ENCODE measurements at regions not wholly inside any gene's neighbourhood (a gene's known extent, or its start where the extent isn't known, plus 50 kb on each side); places are given as distances from the start of the nearest gene placed in this dataset.

DNA sequence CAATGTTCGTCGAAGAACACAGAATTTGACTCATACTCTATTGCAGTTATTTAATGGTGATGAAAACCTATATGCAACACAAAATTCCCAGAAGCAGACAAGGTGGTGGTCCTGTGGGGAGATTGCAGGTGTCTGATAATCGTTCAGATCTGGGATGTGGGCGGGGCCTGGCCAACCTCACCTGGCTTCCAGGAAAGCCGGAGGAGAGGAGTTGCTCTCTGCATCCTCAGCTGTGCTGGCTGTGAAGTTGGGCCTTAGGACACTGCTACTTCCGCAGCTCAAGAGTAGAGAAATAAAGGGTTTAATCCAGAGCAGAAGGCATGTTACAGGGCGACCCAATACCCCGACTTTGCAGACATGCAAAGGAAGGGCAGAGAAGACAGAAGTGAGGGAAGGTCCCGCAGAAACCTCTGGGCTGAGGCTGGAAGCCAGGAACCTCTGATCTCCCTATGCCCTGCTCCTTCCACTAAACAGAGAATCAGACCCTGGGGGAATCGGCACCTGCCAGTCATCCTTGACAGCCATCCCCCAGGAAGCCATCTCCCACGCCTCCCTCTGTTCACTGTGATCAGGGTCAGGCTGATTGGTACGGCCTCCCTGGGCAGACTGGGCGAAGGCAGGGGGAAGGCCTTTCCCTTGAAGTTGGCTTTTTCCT is 590.3 kb downstream of the AJAP1 start:
- no peak overlapping the region for H3K4me2 ChIP-seq (ENCODE audit: insufficient read depth, low read length)
- H3K27ac ChIP-seq (ENCODE audit: low read length): no peak overlapping the region
- no peak for ATAC-seq (ENCODE audit: insufficient read depth, low read depth)
- H3K36me3 ChIP-seq (ENCODE audit: insufficient read depth, low read length): no peaks in the 10 kb centered on the region
- H3K4me3 ChIP-seq (ENCODE audit: low read depth in 1 of 2, low read length in 2 of 2): no peak overlapping the region
- TF ChIP-seq, protein P1, sequence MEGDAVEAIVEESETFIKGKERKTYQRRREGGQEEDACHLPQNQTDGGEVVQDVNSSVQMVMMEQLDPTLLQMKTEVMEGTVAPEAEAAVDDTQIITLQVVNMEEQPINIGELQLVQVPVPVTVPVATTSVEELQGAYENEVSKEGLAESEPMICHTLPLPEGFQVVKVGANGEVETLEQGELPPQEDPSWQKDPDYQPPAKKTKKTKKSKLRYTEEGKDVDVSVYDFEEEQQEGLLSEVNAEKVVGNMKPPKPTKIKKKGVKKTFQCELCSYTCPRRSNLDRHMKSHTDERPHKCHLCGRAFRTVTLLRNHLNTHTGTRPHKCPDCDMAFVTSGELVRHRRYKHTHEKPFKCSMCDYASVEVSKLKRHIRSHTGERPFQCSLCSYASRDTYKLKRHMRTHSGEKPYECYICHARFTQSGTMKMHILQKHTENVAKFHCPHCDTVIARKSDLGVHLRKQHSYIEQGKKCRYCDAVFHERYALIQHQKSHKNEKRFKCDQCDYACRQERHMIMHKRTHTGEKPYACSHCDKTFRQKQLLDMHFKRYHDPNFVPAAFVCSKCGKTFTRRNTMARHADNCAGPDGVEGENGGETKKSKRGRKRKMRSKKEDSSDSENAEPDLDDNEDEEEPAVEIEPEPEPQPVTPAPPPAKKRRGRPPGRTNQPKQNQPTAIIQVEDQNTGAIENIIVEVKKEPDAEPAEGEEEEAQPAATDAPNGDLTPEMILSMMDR (IDR thresholded peaks at IDR 0.05; ENCODE audit: borderline replicate concordance, extremely low read depth, low read length, poor library complexity, severe bottlenecking): no peak
- TF ChIP-seq EZH2 (IDR thresholded peaks at IDR 0.05; ENCODE audit: borderline replicate concordance, low read depth, low read length, severe bottlenecking): no peak
- H3K9me3 ChIP-seq (ENCODE audit: insufficient read depth, low read length, severe bottlenecking): no peaks in the 10 kb centered on the region
- no peaks in the 10 kb centered on the region for H3K79me2 ChIP-seq (ENCODE audit: insufficient read depth, low read length)
- H3K9ac ChIP-seq (ENCODE audit: low read depth, low read length): no peak overlapping the region
- no peak overlapping the region for H2AFZ ChIP-seq (ENCODE audit: low read depth, low read length)
- H3K4me1 ChIP-seq (ENCODE audit: insufficient read depth, low read length): no peaks in the 10 kb centered on the region
- no peak for DNase-seq
- no peaks in the 10 kb centered on the region for H3K27me3 ChIP-seq (ENCODE audit: insufficient read depth, low read length, poor library complexity)
- H4K20me1 ChIP-seq (ENCODE audit: insufficient read depth, low read length): no peaks in the 10 kb centered on the region

- Histone ChIP-seq H3K4me2 (ENCODE audit: insufficient read depth, low read length) (no peak overlapping the region), H3K4me1 (ENCODE audit: insufficient read depth, low read length) (no peaks in the 10 kb centered on the region), H3K9ac (ENCODE audit: low read depth, low read length) (no peak overlapping the region), H3K9me3 (ENCODE audit: insufficient read depth, low read length, severe bottlenecking) (no peaks in the 10 kb centered on the region), H4K20me1 (ENCODE audit: insufficient read depth, low read length) (no peaks in the 10 kb centered on the region), H3K79me2 (ENCODE audit: insufficient read depth, low read length) (no peaks in the 10 kb centered on the region), H3K36me3 (ENCODE audit: insufficient read depth, low read length) (no peaks in the 10 kb centered on the region), H2AFZ (ENCODE audit: low read depth, low read length) (no peak overlapping the region), H3K27ac (ENCODE audit: low read length) (no peak overlapping the region), H3K27me3 (ENCODE audit: insufficient read depth, low read length, poor library complexity) (no peaks in the 10 kb centered on the region), H3K4me3 (ENCODE audit: low read depth in 1 of 2, low read length in 2 of 2) (no peak overlapping the region)
- DNase-seq (no peak), ATAC-seq (ENCODE audit: insufficient read depth, low read depth) (no peak)
- TF ChIP-seq, protein P1 (IDR thresholded peaks at IDR 0.05; ENCODE audit: borderline replicate concordance, extremely low read depth, low read length, poor library complexity, severe bottlenecking): no peak
- no peak for TF ChIP-seq EZH2 (IDR thresholded peaks at IDR 0.05; ENCODE audit: borderline replicate concordance, low read depth, low read length, severe bottlenecking)
Measured at GRCh38 chr1:5242850-5243249, 588.4 kb downstream of the AJAP1 start.

DNA sequence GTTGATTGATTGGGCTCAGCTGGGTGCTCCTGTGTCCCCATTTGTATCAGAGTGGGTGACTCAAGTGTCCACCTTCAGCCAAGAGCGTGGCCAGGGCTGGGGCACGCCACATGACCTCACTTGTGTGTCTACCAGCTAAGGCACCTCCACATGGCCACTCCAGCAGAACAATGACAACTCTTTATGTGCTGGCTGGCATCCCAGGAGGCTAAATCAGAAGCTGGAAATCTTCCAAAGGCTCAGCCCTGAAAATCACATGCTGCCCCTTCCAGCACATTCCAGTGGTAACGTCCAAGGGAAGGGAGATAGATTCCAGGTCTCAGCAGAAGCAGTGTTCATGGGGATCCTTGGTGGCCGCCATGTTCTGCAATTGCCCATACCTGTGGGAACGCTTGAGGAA is 585.5 kb downstream of the AJAP1 start:
- H2AFZ ChIP-seq (ENCODE audit: low read depth, low read length): no peak overlapping the region
- no peak overlapping the region for H3K4me2 ChIP-seq (ENCODE audit: insufficient read depth, low read length)
- ATAC-seq (ENCODE audit: insufficient read depth, low read depth) (no peak), DNase-seq (no peak)
- no peaks in the 10 kb centered on the region for H3K36me3 ChIP-seq (ENCODE audit: insufficient read depth, low read length)
- no peaks in the 10 kb centered on the region for H3K9me3 ChIP-seq (ENCODE audit: insufficient read depth, low read length, severe bottlenecking)
- H3K27ac ChIP-seq (ENCODE audit: low read length): no peak overlapping the region
- no peak overlapping the region for H3K9ac ChIP-seq (ENCODE audit: low read depth, low read length)
- no peaks in the 10 kb centered on the region for H3K4me1 ChIP-seq (ENCODE audit: insufficient read depth, low read length)
- H3K4me3 ChIP-seq (ENCODE audit: low read depth in 1 of 2, low read length in 2 of 2): no peak overlapping the region
- no peak for TF ChIP-seq EZH2 (IDR thresholded peaks at IDR 0.05; ENCODE audit: borderline replicate concordance, low read depth, low read length, severe bottlenecking)
- TF ChIP-seq, protein P1 (IDR thresholded peaks at IDR 0.05; ENCODE audit: borderline replicate concordance, extremely low read depth, low read length, poor library complexity, severe bottlenecking): no peak
- peaks cover 5% of the 10 kb centered on the region for H3K27me3 ChIP-seq (ENCODE audit: insufficient read depth, low read length, poor library complexity)
- no peaks in the 10 kb centered on the region for H4K20me1 ChIP-seq (ENCODE audit: insufficient read depth, low read length)
- no peaks in the 10 kb centered on the region for H3K79me2 ChIP-seq (ENCODE audit: insufficient read depth, low read length)
